CD4-positive, CD25-positive, alpha-beta regulatory T cell (primary cell): ENCODE measurements at regions not wholly inside any gene's neighbourhood (a gene's known extent, or its start where the extent isn't known, plus 50 kb on each side); places are given as distances from the start of the nearest gene placed in this dataset.
"Not testable (repeated sequence)": the region's sequence is repeated elsewhere in the genome, so short reads cannot be mapped to it uniquely, and the experiment has no call there.

Experiments used
- ATAC-seq, 2 donors: fragments of 150-1000 bp; cut with Tn5 transposase; one replicate each; pipeline ENCODE4 v1.10.0; 2021; ENCODE audit warnings: low read depth in 2 of 2, moderate number of reproducible peaks in 2 of 2, moderate library complexity in 1 of 2
- DNase-seq, 3 donors: peaks; one replicate each; pipeline versions ENCODE4 v3.0.0 to v3.0.0-alpha.2; 2012 to 2022; ENCODE audit warnings: mixed read lengths in 1 of 3
- H3K27ac ChIP-seq: one replicate; pipeline ENCODE4 v1.7.0; 2013; ENCODE audit warnings: mild to moderate bottlenecking, low read length; ENCODE audit not compliant: insufficient read depth, poor library complexity, severe bottlenecking
- H3K27me3 ChIP-seq: one replicate; pipeline ENCODE4 v1.7.0; 2013; ENCODE audit warnings: low read length; ENCODE audit not compliant: control insufficient read depth, insufficient read depth
- H3K36me3 ChIP-seq: one replicate; pipeline ENCODE4 v1.7.0; 2013; ENCODE audit warnings: mild to moderate bottlenecking, low read length, moderate library complexity; ENCODE audit not compliant: control insufficient read depth, insufficient read depth
- H3K4me1 ChIP-seq: 2 replicates; pipeline ENCODE4 v1.7.0; 2013; ENCODE audit warnings: mild to moderate bottlenecking, low read length; ENCODE audit not compliant: insufficient read depth, control insufficient read depth, poor library complexity, severe bottlenecking
- H3K4me3 ChIP-seq: one replicate; pipeline ENCODE4 v1.7.0; 2013; ENCODE audit warnings: low read depth, mild to moderate bottlenecking, low read length, moderate library complexity
- H3K9me3 ChIP-seq, 2 experiments: 1 replicate in 1 of 2; 2 replicates in 1 of 2; pipeline ENCODE4 v1.7.0; 2013; ENCODE audit warnings: low read length in 2 of 2, mild to moderate bottlenecking in 1 of 2, moderate library complexity in 1 of 2; ENCODE audit not compliant: control insufficient read depth in 2 of 2
- H3K27ac Mint-ChIP-seq, 3 donors: one replicate each; pipeline ENCODE4 v1.8.0; 2020 to 2022; ENCODE audit warnings: mild to moderate bottlenecking in 3 of 3, mixed read lengths in 3 of 3, moderate library complexity in 2 of 3
- H3K27me3 Mint-ChIP-seq: one replicate; pipeline ENCODE4 v1.8.0; 2022; ENCODE audit warnings: mild to moderate bottlenecking, mixed read lengths
- H3K36me3 Mint-ChIP-seq: one replicate; pipeline ENCODE4 v1.8.0; 2020; ENCODE audit warnings: mixed read lengths
- H3K4me1 Mint-ChIP-seq, 4 donors: one replicate each; pipeline ENCODE4 v1.8.0; 2020 to 2022; ENCODE audit warnings: mixed read lengths in 4 of 4, mild to moderate bottlenecking in 1 of 4
- H3K4me3 Mint-ChIP-seq, 4 donors: one replicate each; pipeline ENCODE4 v1.8.0; 2020 to 2022; ENCODE audit warnings: mild to moderate bottlenecking in 4 of 4, mixed read lengths in 4 of 4, moderate library complexity in 3 of 4
- H3K9me3 Mint-ChIP-seq, 7 donors: one replicate each; pipeline ENCODE4 v1.8.0; 2020 to 2022; ENCODE audit warnings: mixed read lengths in 7 of 7, mild to moderate bottlenecking in 3 of 7, moderate library complexity in 2 of 7

GRCh38 chr14:34049187-34049586 is 98.3 kb upstream of the EGLN3 start:
- H3K27me3 ChIP-seq, H3K36me3 ChIP-seq, H3K4me3 ChIP-seq, H3K36me3 Mint-ChIP-seq, H3K27ac ChIP-seq, H3K4me3 Mint-ChIP-seq, H3K4me1 Mint-ChIP-seq, DNase-seq, H3K4me1 ChIP-seq, H3K27me3 Mint-ChIP-seq, H3K27ac Mint-ChIP-seq, H3K9me3 ChIP-seq, ATAC-seq, H3K9me3 Mint-ChIP-seq: not testable (repeated sequence)

- H3K27me3 Mint-ChIP-seq: peaks cover 7% of the 10 kb centered on the region
- no peak overlapping the region for H3K27ac ChIP-seq
- H3K4me3 ChIP-seq: no peak overlapping the region
- no peaks in the 10 kb centered on the region for H3K36me3 ChIP-seq
- H3K9me3 Mint-ChIP-seq: peaks cover 0 to 7% (median 0%) of the 10 kb centered on the region in 7 donors
- ATAC-seq (no peak), DNase-seq (peak in 1 of 3 donors; percentile 18)
- H3K9me3 ChIP-seq: no peaks in the 10 kb centered on the region
- peak overlapping the region in 1 of 3 donors; percentile 26 for H3K27ac Mint-ChIP-seq
- no peak overlapping the region for H3K4me3 Mint-ChIP-seq
- H3K4me1 ChIP-seq: peaks cover 2% of the 10 kb centered on the region
- peaks cover 0 to 18% (median 5%) of the 10 kb centered on the region in 4 donors for H3K4me1 Mint-ChIP-seq
- H3K36me3 Mint-ChIP-seq: no peaks in the 10 kb centered on the region
- H3K27me3 ChIP-seq: no peaks in the 10 kb centered on the region
Observed at GRCh38 chr14:34046799-34047520, 96.1 kb upstream of the EGLN3 start.

- ATAC-seq (no peak), DNase-seq (no peak)
- H3K4me3 Mint-ChIP-seq: no peak overlapping the region
- no peaks in the 10 kb centered on the region for H3K27me3 Mint-ChIP-seq
- H3K36me3 Mint-ChIP-seq: no peaks in the 10 kb centered on the region
- peaks cover 0 to 18% (median 5%) of the 10 kb centered on the region in 4 donors for H3K4me1 Mint-ChIP-seq
- Histone ChIP-seq H3K27ac (no peak overlapping the region), H3K36me3 (no peaks in the 10 kb centered on the region), H3K4me3 (no peak overlapping the region), H3K9me3 (no peaks in the 10 kb centered on the region), H3K27me3 (no peaks in the 10 kb centered on the region), H3K4me1 (peaks cover 2% of the 10 kb centered on the region)
- H3K9me3 Mint-ChIP-seq: peaks cover 0 to 5% (median 0%) of the 10 kb centered on the region in 7 donors
- H3K27ac Mint-ChIP-seq: no peak overlapping the region
Observed at GRCh38 chr14:34044666-34045306, 93.9 kb upstream of the EGLN3 start.

GRCh38 chr14:34044373-34044637 is 93.4 kb upstream of the EGLN3 start:
- Mint-ChIP-seq H3K4me3 (no peak overlapping the region), H3K36me3 (no peaks in the 10 kb centered on the region)

GRCh38 chr14:34043627-34044372 is 92.9 kb upstream of the EGLN3 start:
- H3K27ac ChIP-seq: no peak overlapping the region
- Mint-ChIP-seq H3K27me3 (no peaks in the 10 kb centered on the region), H3K27ac (no peak overlapping the region), H3K9me3 (peaks cover 0 to 5% (median 0%) of the 10 kb centered on the region in 7 donors), H3K4me1 (peaks cover 0 to 18% (median 5%) of the 10 kb centered on the region in 4 donors), H3K4me3 (no peak overlapping the region), H3K36me3 (no peaks in the 10 kb centered on the region)
- no peaks in the 10 kb centered on the region for H3K36me3 ChIP-seq
- DNase-seq: peak in 1 of 3 donors; percentile 96
- ATAC-seq: peak; percentile 70 to 71
- no peaks in the 10 kb centered on the region for H3K27me3 ChIP-seq
- no peak overlapping the region for H3K4me3 ChIP-seq
- peaks cover 2% of the 10 kb centered on the region for H3K4me1 ChIP-seq
- no peaks in the 10 kb centered on the region for H3K9me3 ChIP-seq

More at GRCh38 chr14:34044373-34044637, 93.4 kb upstream of the EGLN3 start:
- H3K27me3 ChIP-seq: no peaks in the 10 kb centered on the region
- no peaks in the 10 kb centered on the region for H3K9me3 ChIP-seq
- Mint-ChIP-seq H3K9me3 (peaks cover 0 to 5% (median 0%) of the 10 kb centered on the region in 7 donors), H3K27me3 (no peaks in the 10 kb centered on the region), H3K4me1 (peaks cover 0 to 18% (median 5%) of the 10 kb centered on the region in 4 donors), H3K27ac (no peak overlapping the region)
- no peak overlapping the region for H3K27ac ChIP-seq
- H3K4me1 ChIP-seq: peaks cover 2% of the 10 kb centered on the region
- no peaks in the 10 kb centered on the region for H3K36me3 ChIP-seq
- ATAC-seq (no peak), DNase-seq (no peak)
- no peak overlapping the region for H3K4me3 ChIP-seq

GRCh38 chr14:34041220-34041619 is 90.3 kb upstream of the EGLN3 start:
- Histone ChIP-seq H3K4me1 (peaks cover 2% of the 10 kb centered on the region), H3K27ac (no peak overlapping the region), H3K27me3 (no peaks in the 10 kb centered on the region), H3K36me3 (no peaks in the 10 kb centered on the region), H3K9me3 (no peaks in the 10 kb centered on the region), H3K4me3 (no peak overlapping the region)
- Mint-ChIP-seq H3K27ac (no peak overlapping the region), H3K4me3 (no peak overlapping the region), H3K36me3 (no peaks in the 10 kb centered on the region), H3K27me3 (no peaks in the 10 kb centered on the region), H3K4me1 (peaks cover 0 to 14% (median 5%) of the 10 kb centered on the region in 4 donors), H3K9me3 (peaks cover 0 to 5% (median 0%) of the 10 kb centered on the region in 7 donors)
- DNase-seq: no peak
- no peak for ATAC-seq

- H3K27ac ChIP-seq: no peak overlapping the region
- H3K36me3 ChIP-seq: no peaks in the 10 kb centered on the region
- no peaks in the 10 kb centered on the region for H3K9me3 ChIP-seq
- no peak for ATAC-seq
- DNase-seq: no peak
- Mint-ChIP-seq H3K4me3 (no peak overlapping the region), H3K27ac (no peak overlapping the region), H3K9me3 (peaks cover 0 to 5% (median 0%) of the 10 kb centered on the region in 7 donors), H3K4me1 (peaks cover 0 to 14% (median 5%) of the 10 kb centered on the region in 4 donors), H3K27me3 (no peaks in the 10 kb centered on the region), H3K36me3 (no peaks in the 10 kb centered on the region)
- no peak overlapping the region for H3K4me3 ChIP-seq
- H3K27me3 ChIP-seq: no peaks in the 10 kb centered on the region
- H3K4me1 ChIP-seq: peaks cover 2% of the 10 kb centered on the region
Observed at GRCh38 chr14:34040766-34041165, 89.9 kb upstream of the EGLN3 start.
